H9 (cell line): ENCODE measurements at regions not wholly inside any gene's neighbourhood (a gene's known extent, or its start where the extent isn't known, plus 50 kb on each side); places are given as distances from the start of the nearest gene placed in this dataset.

Source experiments
- DNase-seq: peaks from one replicate; pipeline ENCODE4 v3.0.0-alpha.2; 2017
- H2AFZ ChIP-seq: one replicate; pipeline ENCODE4 v1.6.1; 2013; ENCODE audit warnings: mild to moderate bottlenecking, low read length, control low read depth, moderate library complexity
- H2AK5ac ChIP-seq: 2 replicates; pipeline ENCODE4 v1.6.1; 2013; ENCODE audit warnings: low read length, control low read depth, mixed read lengths; ENCODE audit not compliant: insufficient read length
- H2BK120ac ChIP-seq: one replicate; pipeline ENCODE4 v1.6.1; 2013; ENCODE audit warnings: low read depth, mild to moderate bottlenecking, low read length, control low read depth, inconsistent platforms; ENCODE audit not compliant: poor library complexity, severe bottlenecking
- H2BK12ac ChIP-seq: 2 replicates; pipeline ENCODE4 v1.6.1; 2013; ENCODE audit warnings: low read length, control low read depth, mixed read lengths, low read depth; ENCODE audit not compliant: insufficient read length
- H2BK15ac ChIP-seq: 2 replicates; pipeline ENCODE4 v1.6.1; 2013; ENCODE audit warnings: low read depth, low read length, control low read depth
- H2BK20ac ChIP-seq: one replicate; pipeline ENCODE4 v1.6.1; 2013; ENCODE audit warnings: low read depth, mild to moderate bottlenecking, low read length, control low read depth, inconsistent platforms; ENCODE audit not compliant: poor library complexity, severe bottlenecking
- H2BK5ac ChIP-seq: 2 replicates; pipeline ENCODE4 v1.6.1; 2013; ENCODE audit warnings: low read length, control low read depth, mixed read lengths; ENCODE audit not compliant: insufficient read length
- H3K14ac ChIP-seq: 2 replicates; pipeline ENCODE4 v1.6.1; 2013; ENCODE audit warnings: low read length, control low read depth; ENCODE audit not compliant: insufficient read depth
- H3K18ac ChIP-seq: 2 replicates; pipeline ENCODE4 v1.6.1; 2013; ENCODE audit warnings: low read depth, mild to moderate bottlenecking, mixed read lengths, low read length, control low read depth; ENCODE audit not compliant: insufficient read length
- H3K23ac ChIP-seq: 2 replicates; pipeline ENCODE4 v1.6.1; 2013; ENCODE audit warnings: low read length, control low read depth, mixed read lengths, low read depth; ENCODE audit not compliant: insufficient read length
- H3K23me2 ChIP-seq: 2 replicates; pipeline ENCODE4 v1.6.1; 2013; ENCODE audit warnings: low read depth, mild to moderate bottlenecking, mixed read lengths, low read length, control low read depth; ENCODE audit not compliant: insufficient read length, poor library complexity, severe bottlenecking
- H3K27ac ChIP-seq: 2 replicates; pipeline ENCODE4 v1.5.1; 2013; ENCODE audit warnings: low read length, control low read depth, mixed read lengths, low read depth; ENCODE audit not compliant: insufficient read length
- H3K27me3 ChIP-seq: 2 replicates; pipeline ENCODE4 v1.6.1; 2013; ENCODE audit warnings: low read length, control low read depth, inconsistent platforms; ENCODE audit not compliant: insufficient read depth
- H3K4ac ChIP-seq: 2 replicates; pipeline ENCODE4 v1.6.1; 2013; ENCODE audit warnings: low read depth, mild to moderate bottlenecking, control low read depth, inconsistent platforms, low read length, moderate library complexity
- H3K4me1 ChIP-seq: 2 replicates; pipeline ENCODE4 v1.6.1; 2013; ENCODE audit warnings: low read length, control low read depth, inconsistent platforms; ENCODE audit not compliant: insufficient read depth
- H3K4me2 ChIP-seq: 2 replicates; pipeline ENCODE4 v1.6.1; 2013; ENCODE audit warnings: low read length, control low read depth, mixed read lengths; ENCODE audit not compliant: insufficient read length, insufficient read depth
- H3K56ac ChIP-seq: 2 replicates; pipeline ENCODE4 v1.6.1; 2013; ENCODE audit warnings: low read depth, mild to moderate bottlenecking, mixed read lengths, low read length, control low read depth; ENCODE audit not compliant: insufficient read length
- H3K79me1 ChIP-seq: 2 replicates; pipeline ENCODE4 v1.6.1; 2013; ENCODE audit warnings: low read depth, mild to moderate bottlenecking, moderate library complexity, low read length, control low read depth, inconsistent platforms; ENCODE audit not compliant: insufficient read depth, poor library complexity, severe bottlenecking
- H3K79me2 ChIP-seq: 2 replicates; pipeline ENCODE4 v1.6.1; 2013; ENCODE audit warnings: low read length, control low read depth, inconsistent platforms; ENCODE audit not compliant: insufficient read depth
- H3K9ac ChIP-seq: 2 replicates; pipeline ENCODE4 v1.6.1; 2013; ENCODE audit warnings: low read length, control low read depth, mixed read lengths; ENCODE audit not compliant: insufficient read length; ENCODE audit errors: extremely low read depth
- H3K9me3 ChIP-seq: one replicate; pipeline ENCODE4 v1.6.1; 2013; ENCODE audit warnings: low read depth, low read length, inconsistent platforms; ENCODE audit not compliant: control insufficient read depth
- H3T11ph ChIP-seq: one replicate; pipeline ENCODE4 v1.6.1; 2013; ENCODE audit warnings: mild to moderate bottlenecking, low read length, control low read depth, inconsistent platforms
- H4K20me1 ChIP-seq: one replicate; pipeline ENCODE4 v1.6.1; 2013; ENCODE audit not compliant: control insufficient read depth, insufficient read length, insufficient read depth
- H4K5ac ChIP-seq: 2 replicates; pipeline ENCODE4 v1.6.1; 2013; ENCODE audit warnings: low read depth, mild to moderate bottlenecking, mixed read lengths, low read length, control low read depth; ENCODE audit not compliant: insufficient read length
- H4K8ac ChIP-seq: replicated peaks from 2 replicates; pipeline ENCODE4 v1.6.1; 2013; ENCODE audit warnings: low read length, control low read depth, mixed read lengths, low read depth; ENCODE audit not compliant: insufficient read length
- H4K91ac ChIP-seq: 2 replicates; pipeline ENCODE4 v1.6.1; 2013; ENCODE audit warnings: low read depth, mild to moderate bottlenecking, moderate library complexity, mixed read lengths, low read length, control low read depth; ENCODE audit not compliant: insufficient read length
- H3K27ac Mint-ChIP-seq, 3 experiments: 2 replicates in 2 of 3; 3 replicates in 1 of 3; pipeline ENCODE4 v1.8.0; 2020 to 2021; ENCODE audit warnings: mixed read lengths in 3 of 3, mild to moderate bottlenecking in 1 of 3, moderate library complexity in 1 of 3
- H3K27me3 Mint-ChIP-seq: 2 replicates; pipeline ENCODE4 v1.8.0; 2021; ENCODE audit warnings: low read depth, mild to moderate bottlenecking, moderate library complexity, mixed read lengths
- H3K36me3 Mint-ChIP-seq, 3 experiments: 2 replicates in 2 of 3; 3 replicates in 1 of 3; pipeline ENCODE4 v1.8.0; 2020 to 2021; ENCODE audit warnings: low read depth in 3 of 3, mixed read lengths in 3 of 3; ENCODE audit not compliant: insufficient read depth in 1 of 3
- H3K4me1 Mint-ChIP-seq, 2 experiments: 2 replicates each; pipeline ENCODE4 v1.8.0; 2020; ENCODE audit warnings: mixed read lengths in 2 of 2
- H3K4me3 Mint-ChIP-seq, 2 experiments: 2 replicates in 1 of 2; 3 replicates in 1 of 2; pipeline ENCODE4 v1.8.0; 2020 to 2021; ENCODE audit warnings: mild to moderate bottlenecking in 2 of 2, mixed read lengths in 2 of 2, moderate library complexity in 1 of 2
- H3K9me3 Mint-ChIP-seq, 2 experiments: 2 replicates in 1 of 2; 3 replicates in 1 of 2; pipeline ENCODE4 v1.8.0; 2020; ENCODE audit warnings: mild to moderate bottlenecking in 2 of 2, mixed read lengths in 2 of 2, moderate library complexity in 1 of 2
- WGBS: extraction: QIAGEN DNeasy Blood & Tissue Kit; methylation state at CpG from one replicate; pipeline ENCODE4 v1.1.7; 2013; ENCODE audit warnings: missing lambda C conversion rate, low lambda C conversion rate, mixed read lengths; ENCODE audit not compliant: insufficient read length; ENCODE audit errors: extremely low coverage; 5-methylcytosine and 5-hydroxymethylcytosine counted together
- TF ChIP-seq, protein P1 (sequence below): fragments of 200-600 bp; sonication (generic); conservative IDR thresholded peaks from 3 replicates; pipeline ENCODE4 v1.8.0; 2021; ENCODE audit warnings: antibody characterized with exemption, mild to moderate bottlenecking

DNA sequence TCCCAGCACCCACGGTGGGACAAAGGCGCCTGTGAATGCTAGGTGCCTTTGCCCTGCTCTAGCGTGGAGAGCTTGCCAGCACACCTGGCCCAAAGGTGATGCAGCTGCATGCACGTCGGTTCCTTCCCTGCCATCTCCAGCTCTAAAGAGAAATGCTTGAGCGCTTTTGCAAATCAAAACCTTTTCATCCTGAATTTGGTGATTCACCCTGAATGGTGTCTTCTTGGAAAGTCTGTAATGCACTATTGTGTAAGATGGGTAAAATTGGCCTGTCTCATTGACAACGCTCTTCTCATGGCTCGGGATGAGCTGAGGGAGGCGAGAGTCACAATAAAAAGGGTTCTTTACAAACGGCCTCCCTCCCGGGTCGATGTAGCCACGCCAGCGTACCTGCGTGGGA is 103.1 kb upstream of the ID4 start:
- Histone ChIP-seq H3K56ac (no peak overlapping the region), H4K5ac (no peak overlapping the region), H2BK20ac (no peak overlapping the region), H3K79me2 (no peaks in the 10 kb centered on the region), H2BK5ac (no peak overlapping the region), H4K20me1 (no peaks in the 10 kb centered on the region), H3K9ac (no peak overlapping the region), H3K23me2 (no peaks in the 10 kb centered on the region), H3K4ac (no peak overlapping the region), H3K9me3 (peaks cover 5% of the 10 kb centered on the region), H3K4me2 (no peak overlapping the region), H3K14ac (no peak overlapping the region), H3K4me1 (peaks cover 9% of the 10 kb centered on the region; the same call in 1 of the 2 replicates), H3K27me3 (no peaks in the 10 kb centered on the region), H3K23ac (no peak overlapping the region), H3T11ph (no peak overlapping the region), H2AK5ac (no peak overlapping the region), H2BK120ac (no peak overlapping the region), H3K27ac (no peak overlapping the region), H2BK15ac (no peak overlapping the region), H2AFZ (no peak overlapping the region), H3K18ac (no peak overlapping the region), H3K79me1 (no peaks in the 10 kb centered on the region), H4K8ac (no peak overlapping the region), H2BK12ac (no peak overlapping the region), H4K91ac (no peak overlapping the region)
- TF ChIP-seq, protein P1, sequence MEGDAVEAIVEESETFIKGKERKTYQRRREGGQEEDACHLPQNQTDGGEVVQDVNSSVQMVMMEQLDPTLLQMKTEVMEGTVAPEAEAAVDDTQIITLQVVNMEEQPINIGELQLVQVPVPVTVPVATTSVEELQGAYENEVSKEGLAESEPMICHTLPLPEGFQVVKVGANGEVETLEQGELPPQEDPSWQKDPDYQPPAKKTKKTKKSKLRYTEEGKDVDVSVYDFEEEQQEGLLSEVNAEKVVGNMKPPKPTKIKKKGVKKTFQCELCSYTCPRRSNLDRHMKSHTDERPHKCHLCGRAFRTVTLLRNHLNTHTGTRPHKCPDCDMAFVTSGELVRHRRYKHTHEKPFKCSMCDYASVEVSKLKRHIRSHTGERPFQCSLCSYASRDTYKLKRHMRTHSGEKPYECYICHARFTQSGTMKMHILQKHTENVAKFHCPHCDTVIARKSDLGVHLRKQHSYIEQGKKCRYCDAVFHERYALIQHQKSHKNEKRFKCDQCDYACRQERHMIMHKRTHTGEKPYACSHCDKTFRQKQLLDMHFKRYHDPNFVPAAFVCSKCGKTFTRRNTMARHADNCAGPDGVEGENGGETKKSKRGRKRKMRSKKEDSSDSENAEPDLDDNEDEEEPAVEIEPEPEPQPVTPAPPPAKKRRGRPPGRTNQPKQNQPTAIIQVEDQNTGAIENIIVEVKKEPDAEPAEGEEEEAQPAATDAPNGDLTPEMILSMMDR: no peak
- Mint-ChIP-seq H3K36me3 (peaks cover 7 to 19% (median 8%) of the 10 kb centered on the region in 3 experiments; a peak in 6 of 7 replicates), H3K27me3 (no peaks in the 10 kb centered on the region), H3K27ac (peak overlapping the region; percentile 24 to 92 (median 80); a peak in 5 of 7 replicates), H3K4me1 (peaks cover 36 to 47% of the 10 kb centered on the region in 2 experiments), H3K9me3 (peaks cover 10 to 15% of the 10 kb centered on the region in 2 experiments), H3K4me3 (no peak overlapping the region)
- DNase-seq: no peak
- WGBS: no CpG with 5 or more reads among the region's 15 CpGs
